ENCODE measurements at regions not wholly inside any gene's neighbourhood (a gene's known extent, or its start where the extent isn't known, plus 50 kb on each side); places are given as distances from the start of the nearest gene placed in this dataset.
"Not testable (repeated sequence)": the region's sequence is repeated elsewhere in the genome, so short reads cannot be mapped to it uniquely, and the experiment has no call there.

DNA sequence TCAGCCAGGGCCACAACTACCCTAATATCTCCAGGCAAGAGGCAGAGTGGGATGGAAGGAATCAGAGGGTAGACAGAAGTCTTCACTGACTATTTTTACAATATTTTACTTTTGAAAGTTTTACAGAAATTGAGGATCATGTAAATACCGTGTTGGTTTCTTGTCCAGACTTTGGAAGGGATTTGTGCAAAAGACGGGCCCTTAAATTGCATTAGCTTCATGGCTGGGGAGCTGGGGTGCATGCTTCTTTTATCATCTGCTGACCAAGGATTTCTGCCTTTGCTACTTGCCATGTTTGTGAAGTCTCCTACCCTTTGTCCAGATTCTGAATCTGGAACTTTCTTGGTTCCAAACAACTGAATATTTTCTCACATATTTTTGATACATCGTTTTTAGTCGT is 107.7 kb upstream of the GRIN3A start:
- no peak for DNase-seq

DNA sequence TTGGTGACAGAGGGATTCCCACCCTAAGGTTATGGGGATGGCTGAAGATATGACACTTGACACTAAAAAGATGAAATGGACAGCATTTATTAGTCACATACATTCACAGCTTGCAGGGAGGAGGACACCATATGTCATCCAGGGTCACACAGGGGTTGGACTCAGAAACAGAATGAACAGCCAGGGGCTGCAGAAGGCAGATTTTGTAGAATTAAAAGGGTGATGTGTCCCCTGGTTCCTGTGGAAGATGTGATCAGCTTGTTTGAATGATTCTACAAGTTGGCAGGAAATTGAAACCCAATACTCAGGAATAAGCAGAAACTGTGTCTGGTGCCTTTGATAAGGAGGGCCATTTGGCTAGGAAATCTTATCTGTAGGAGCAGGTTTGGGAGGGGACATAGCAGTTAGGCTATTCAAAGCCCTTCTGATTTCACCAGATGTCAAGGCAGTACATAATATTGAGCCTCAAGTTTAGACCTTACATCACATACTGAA is 102.3 kb upstream of the GRIN3A start:
- DNase-seq: no peak

DNA sequence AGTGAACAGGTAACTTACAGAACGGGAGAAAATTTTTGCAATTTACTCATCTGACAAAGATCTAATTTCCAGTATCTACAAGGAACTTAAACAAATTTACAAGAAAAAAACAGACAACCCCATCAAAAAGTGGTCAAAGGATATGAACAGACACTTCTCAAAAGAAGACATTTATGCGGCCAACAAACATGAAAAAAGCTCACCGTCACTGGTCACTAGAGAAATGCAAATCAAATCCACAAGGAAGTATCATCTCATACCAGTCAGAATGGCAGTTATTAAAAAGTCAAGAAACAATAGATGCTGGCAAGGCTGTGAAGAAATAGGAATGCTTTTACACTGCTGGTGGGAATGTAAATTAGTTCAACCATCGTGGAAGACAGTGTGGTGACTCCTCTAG is 100.5 kb upstream of the GRIN3A start:
- DNase-seq: not testable (repeated sequence)

DNA sequence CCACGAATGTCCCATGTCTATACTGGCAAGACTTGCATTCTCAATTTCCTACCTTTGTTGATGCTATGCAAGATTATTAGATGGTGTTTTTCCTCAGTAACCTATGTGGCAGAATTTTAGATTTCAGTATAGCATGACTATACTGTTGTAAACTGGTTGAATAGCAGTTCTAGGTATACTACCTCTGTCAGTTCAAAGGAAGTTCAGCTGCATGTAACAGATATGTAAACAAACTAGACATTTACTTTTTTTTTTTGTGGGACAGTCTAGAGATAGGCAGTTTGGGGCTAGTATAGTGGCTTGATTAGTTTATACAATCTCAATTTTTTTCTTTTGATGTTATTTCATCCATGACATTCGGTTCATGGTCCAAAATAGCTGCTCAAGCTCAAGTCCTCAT is 97.6 kb upstream of the GRIN3A start:
- DNase-seq: no peak

DNA sequence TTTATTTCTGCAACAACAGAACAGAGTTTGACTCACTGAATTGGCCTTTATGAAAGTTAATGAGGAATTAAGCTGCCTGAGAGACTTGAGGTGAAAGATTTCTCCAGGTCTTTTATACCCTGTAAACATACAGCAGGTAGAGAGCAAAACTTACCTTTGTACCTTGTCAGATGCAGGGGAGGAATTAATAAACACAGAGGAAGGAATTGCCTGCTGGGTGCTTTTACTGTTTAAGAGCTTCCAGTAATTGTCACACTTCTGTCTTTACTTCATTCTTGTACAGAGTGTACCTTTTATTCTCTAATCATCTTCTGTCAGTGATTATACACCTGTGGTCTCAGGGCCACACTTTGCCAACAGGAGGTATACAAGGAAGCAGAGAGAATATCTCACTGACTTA is 94.0 kb upstream of the GRIN3A start:
- DNase-seq: no peak

- not testable (repeated sequence) for DNase-seq
These were observed 83.0 kb upstream of the GRIN3A start for GRCh38 chr9:101821450-101821849.

DNA sequence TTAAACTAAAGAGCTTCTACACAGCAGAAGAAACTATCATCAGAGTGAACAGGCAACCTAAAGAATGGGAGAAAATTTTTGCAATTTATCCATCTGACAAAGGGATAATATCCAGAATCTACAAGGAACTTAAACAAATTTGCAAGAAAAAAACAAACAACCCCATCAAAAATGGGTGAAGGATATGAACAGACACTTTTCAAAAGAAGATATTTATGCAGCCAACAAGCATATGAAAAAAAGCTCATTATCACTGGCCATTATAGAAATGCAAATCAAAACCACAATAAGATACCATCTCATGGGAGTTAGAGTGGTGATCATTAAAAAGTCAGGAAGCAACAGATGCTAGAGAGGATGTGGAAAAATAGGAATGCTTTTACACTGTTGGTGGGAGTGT is 82.5 kb upstream of the GRIN3A start:
- not testable (repeated sequence) for DNase-seq

GRCh38 chr9:101814064-101814463 is 75.6 kb upstream of the GRIN3A start:
- DNase-seq: no peak

DNA sequence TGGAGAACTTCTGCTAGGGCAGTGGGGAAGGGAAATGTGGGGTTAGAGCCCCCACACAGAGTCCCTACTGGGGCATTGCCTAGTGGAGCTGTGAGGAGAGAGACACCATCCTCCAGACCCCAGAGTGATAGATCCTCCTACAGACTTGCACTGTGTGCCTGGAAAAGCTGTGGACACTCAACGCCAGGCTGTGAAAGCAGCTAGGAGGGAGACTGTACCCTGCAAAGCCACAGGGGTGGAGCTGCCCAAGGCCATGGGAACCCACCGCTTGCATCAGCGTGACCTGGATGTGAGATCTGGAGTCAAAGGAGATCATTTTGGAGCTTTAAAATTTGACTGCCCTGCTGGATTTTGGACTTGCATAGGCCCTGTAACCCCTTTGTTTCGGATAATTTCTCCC is 69.4 kb upstream of the GRIN3A start:
- DNase-seq: not testable (repeated sequence)

DNA sequence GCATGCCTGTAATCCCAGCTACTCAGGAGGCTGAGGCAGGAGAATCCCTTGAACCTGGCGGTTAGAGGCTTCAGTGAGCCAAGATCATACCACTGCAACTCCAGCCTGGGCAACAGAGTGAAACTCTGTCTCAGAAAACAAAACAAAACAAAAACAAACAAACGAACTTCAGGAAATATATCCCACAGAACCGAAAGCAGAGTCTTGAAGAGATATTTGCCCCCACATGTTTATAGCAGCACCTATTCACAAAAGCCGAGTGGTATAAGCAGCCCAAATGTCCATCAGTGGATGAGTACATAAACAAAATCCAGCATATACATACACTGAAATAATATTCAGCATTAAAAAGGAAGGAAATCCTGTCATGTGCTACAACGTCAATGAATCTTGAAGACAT is 57.6 kb upstream of the GRIN3A start:
- DNase-seq: no peak

GRCh38 chr9:101795147-101795546 is 56.7 kb upstream of the GRIN3A start:
- no peak for DNase-seq

DNA sequence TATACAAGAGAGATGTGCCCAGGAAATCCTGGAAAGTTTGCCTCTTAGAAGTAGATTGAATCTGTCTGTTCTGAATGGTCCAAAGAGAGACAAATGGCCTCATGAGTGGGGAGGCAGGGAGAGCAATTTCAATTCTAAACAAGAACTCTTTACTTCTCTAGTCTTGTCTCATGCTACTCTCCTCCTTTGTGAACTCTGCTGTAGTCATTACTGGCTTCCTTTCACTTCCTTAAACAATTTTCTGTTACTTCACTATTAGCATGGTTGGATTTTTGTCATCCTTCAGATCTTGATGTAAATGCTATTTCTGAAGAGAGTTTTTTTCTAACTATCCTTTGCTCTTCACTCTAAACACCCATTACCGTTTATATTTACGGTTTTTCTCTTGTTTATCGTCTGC is 54.0 kb upstream of the GRIN3A start:
- no peak for DNase-seq

GRCh38 chr9:101791938-101792337 is 53.5 kb upstream of the GRIN3A start:
- DNase-seq: peak; percentile 35

DNA sequence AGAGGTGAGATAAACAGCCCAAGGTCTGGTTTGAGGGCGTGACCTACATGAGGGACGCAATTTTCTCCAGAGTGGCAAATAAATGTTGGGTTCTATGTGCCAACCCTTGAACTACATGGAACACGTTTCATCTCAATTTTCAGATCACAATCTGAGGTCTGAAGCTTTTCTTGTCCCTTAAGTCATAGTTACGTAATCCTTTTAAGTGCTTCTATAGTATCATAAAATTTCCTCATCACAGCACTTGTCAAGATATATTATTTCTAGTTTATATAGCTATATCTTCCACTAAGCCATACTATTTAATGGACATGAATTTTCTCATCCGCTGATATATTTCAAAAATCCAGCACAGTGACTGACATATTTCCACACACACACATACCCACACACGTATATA is 53.1 kb upstream of the GRIN3A start:
- DNase-seq: no peak

Measured in right hindlimb (tissue), 1 donor.